ENCODE measurements at regions not wholly inside any gene's neighbourhood (a gene's known extent, or its start where the extent isn't known, plus 50 kb on each side); places are given as distances from the start of the nearest gene placed in this dataset.

DNA sequence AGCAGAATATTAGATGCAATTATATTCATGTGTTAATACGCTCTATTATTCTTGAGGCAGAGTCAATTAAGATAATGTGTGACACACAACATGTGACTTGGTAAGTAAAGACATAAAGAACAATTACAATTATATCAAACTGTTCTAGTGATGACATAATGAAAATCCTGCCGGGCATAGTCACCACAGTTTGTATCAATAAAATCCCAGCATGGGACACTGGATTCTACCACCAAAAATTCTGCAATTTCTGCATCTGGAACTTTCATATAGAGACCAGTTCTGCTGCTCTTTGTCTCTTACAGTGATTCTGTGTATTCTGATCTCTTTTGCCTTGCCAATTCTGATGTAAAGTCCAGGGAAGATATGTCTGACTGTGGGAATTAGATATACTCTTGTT is 495.6 kb upstream of the LRRC4C start:
- TF ChIP-seq CTCF (IDR thresholded peaks at IDR 0.05; ENCODE audit: low read depth, low read length, poor library complexity, severe bottlenecking) (no peak), EZH2phosphoT487 (IDR thresholded peaks at IDR 0.05; ENCODE audit: borderline replicate concordance, low read length) (no peak)

Measured in DOHH2 (cell line).